ENCODE measurements at regions not wholly inside any gene's neighbourhood (a gene's known extent, or its start where the extent isn't known, plus 50 kb on each side); places are given as distances from the start of the nearest gene placed in this dataset.
A peak's percentile ranks its signal among the peaks of the same experiment; 100 is the strongest.

DNA sequence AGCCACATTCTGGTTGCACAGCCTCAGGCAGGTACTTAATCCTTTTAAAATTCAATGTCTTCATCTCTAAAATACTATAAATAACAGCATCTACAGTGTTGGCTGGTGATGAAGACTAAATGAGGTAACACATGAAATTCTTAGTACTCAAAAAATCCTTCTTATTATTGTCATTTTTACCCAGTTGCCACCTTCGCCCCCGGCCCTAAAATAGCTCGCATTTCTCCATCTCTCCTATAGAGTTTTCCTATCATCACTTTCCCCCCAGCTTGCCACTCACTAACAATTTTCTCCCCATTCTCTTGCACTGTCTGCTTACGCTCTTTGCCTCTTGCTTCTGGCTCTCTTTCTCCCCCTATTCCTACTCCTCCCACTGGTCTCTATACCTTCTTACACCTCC lies 59.9 kb upstream of the MARCHF10 start:
- no peak for TF ChIP-seq SPI1 (IDR thresholded peaks at IDR 0.05; ENCODE audit: borderline replicate concordance, low read depth)
- TF ChIP-seq, protein P1, sequence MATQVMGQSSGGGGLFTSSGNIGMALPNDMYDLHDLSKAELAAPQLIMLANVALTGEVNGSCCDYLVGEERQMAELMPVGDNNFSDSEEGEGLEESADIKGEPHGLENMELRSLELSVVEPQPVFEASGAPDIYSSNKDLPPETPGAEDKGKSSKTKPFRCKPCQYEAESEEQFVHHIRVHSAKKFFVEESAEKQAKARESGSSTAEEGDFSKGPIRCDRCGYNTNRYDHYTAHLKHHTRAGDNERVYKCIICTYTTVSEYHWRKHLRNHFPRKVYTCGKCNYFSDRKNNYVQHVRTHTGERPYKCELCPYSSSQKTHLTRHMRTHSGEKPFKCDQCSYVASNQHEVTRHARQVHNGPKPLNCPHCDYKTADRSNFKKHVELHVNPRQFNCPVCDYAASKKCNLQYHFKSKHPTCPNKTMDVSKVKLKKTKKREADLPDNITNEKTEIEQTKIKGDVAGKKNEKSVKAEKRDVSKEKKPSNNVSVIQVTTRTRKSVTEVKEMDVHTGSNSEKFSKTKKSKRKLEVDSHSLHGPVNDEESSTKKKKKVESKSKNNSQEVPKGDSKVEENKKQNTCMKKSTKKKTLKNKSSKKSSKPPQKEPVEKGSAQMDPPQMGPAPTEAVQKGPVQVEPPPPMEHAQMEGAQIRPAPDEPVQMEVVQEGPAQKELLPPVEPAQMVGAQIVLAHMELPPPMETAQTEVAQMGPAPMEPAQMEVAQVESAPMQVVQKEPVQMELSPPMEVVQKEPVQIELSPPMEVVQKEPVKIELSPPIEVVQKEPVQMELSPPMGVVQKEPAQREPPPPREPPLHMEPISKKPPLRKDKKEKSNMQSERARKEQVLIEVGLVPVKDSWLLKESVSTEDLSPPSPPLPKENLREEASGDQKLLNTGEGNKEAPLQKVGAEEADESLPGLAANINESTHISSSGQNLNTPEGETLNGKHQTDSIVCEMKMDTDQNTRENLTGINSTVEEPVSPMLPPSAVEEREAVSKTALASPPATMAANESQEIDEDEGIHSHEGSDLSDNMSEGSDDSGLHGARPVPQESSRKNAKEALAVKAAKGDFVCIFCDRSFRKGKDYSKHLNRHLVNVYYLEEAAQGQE (IDR thresholded peaks at IDR 0.05; ENCODE audit: insufficient replicate concordance, low read depth) = no peak
- TF ChIP-seq, protein P2, sequence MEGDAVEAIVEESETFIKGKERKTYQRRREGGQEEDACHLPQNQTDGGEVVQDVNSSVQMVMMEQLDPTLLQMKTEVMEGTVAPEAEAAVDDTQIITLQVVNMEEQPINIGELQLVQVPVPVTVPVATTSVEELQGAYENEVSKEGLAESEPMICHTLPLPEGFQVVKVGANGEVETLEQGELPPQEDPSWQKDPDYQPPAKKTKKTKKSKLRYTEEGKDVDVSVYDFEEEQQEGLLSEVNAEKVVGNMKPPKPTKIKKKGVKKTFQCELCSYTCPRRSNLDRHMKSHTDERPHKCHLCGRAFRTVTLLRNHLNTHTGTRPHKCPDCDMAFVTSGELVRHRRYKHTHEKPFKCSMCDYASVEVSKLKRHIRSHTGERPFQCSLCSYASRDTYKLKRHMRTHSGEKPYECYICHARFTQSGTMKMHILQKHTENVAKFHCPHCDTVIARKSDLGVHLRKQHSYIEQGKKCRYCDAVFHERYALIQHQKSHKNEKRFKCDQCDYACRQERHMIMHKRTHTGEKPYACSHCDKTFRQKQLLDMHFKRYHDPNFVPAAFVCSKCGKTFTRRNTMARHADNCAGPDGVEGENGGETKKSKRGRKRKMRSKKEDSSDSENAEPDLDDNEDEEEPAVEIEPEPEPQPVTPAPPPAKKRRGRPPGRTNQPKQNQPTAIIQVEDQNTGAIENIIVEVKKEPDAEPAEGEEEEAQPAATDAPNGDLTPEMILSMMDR (IDR thresholded peaks at IDR 0.05; ENCODE audit: insufficient read depth, low read length) = no peak
- no peak for TF ChIP-seq GABPA (IDR thresholded peaks at IDR 0.05; ENCODE audit: low read depth)
- TF ChIP-seq POLR2AphosphoS5 (IDR thresholded peaks at IDR 0.05; ENCODE audit: low read depth) = no peak
- H3K27ac ChIP-seq (replicated peaks) = no peak overlapping the region
- DNase-seq (ENCODE audit: low read depth in 1 of 2, low spot score in 1 of 2) = no peak
- no peaks in the 10 kb centered on the region for H3K27me3 ChIP-seq (ENCODE audit: insufficient read depth, poor library complexity, severe bottlenecking)
- no peak overlapping the region for H3K4me3 ChIP-seq (replicated peaks; ENCODE audit: insufficient read depth, low read length)

DNA sequence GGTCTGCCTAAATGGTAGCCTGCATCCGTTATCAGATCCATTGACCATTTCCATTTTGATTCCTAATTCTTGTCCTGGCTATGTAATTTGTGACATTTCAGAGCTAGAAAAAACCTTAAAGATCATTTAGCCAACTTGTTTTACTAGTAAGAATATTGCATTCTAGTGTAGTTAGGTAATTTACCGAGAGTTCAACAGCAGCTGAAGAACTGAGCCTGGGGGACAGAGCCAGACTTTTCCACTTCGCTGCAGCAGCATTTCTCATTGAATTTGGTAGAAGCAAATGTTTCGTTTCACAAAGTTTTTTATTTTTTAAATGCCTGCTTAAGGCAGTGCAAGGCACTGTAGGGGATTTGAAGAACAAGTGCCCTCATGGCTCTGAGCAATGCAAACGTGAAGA lies 59.2 kb upstream of the MARCHF10 start:
- DNase-seq (ENCODE audit: low read depth in 1 of 2, low spot score in 1 of 2) = no peak
- no peak overlapping the region for H3K27ac ChIP-seq (replicated peaks)
- TF ChIP-seq, protein P2 (IDR thresholded peaks at IDR 0.05; ENCODE audit: insufficient read depth, low read length) = no peak
- TF ChIP-seq SPI1 (IDR thresholded peaks at IDR 0.05; ENCODE audit: borderline replicate concordance, low read depth) = no peak
- no peak for TF ChIP-seq POLR2AphosphoS5 (IDR thresholded peaks at IDR 0.05; ENCODE audit: low read depth)
- TF ChIP-seq, protein P1 (IDR thresholded peaks at IDR 0.05; ENCODE audit: insufficient replicate concordance, low read depth) = no peak
- no peak for TF ChIP-seq GABPA (IDR thresholded peaks at IDR 0.05; ENCODE audit: low read depth)
- H3K27me3 ChIP-seq (ENCODE audit: insufficient read depth, poor library complexity, severe bottlenecking) = no peaks in the 10 kb centered on the region
- no peak overlapping the region for H3K4me3 ChIP-seq (replicated peaks; ENCODE audit: insufficient read depth, low read length)

DNA sequence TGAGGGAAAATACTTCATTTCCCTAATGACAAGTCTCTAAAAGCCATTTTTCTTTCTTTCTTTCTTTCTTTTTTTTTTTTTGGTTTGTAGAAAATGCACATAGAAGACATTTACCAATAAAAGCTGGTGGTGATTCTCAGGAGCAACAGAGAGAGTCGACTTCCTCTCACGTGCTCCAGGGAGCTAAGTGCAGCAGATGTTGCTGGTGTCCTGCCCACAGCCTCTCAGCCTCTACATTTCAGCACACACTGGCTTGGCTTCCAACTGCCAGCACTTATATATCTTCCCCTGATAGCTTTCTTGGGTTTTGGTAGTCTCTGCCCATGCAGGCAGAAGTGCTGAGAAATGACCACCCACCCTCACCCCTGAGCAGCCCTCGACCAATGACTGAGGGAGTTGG lies 58.4 kb upstream of the MARCHF10 start:
- Histone ChIP-seq H3K27me3 (ENCODE audit: insufficient read depth, poor library complexity, severe bottlenecking) (no peaks in the 10 kb centered on the region), H3K4me3 (replicated peaks; ENCODE audit: insufficient read depth, low read length) (no peak overlapping the region), H3K27ac (replicated peaks) (no peak overlapping the region)
- TF ChIP-seq SPI1 (IDR thresholded peaks at IDR 0.05; ENCODE audit: borderline replicate concordance, low read depth) (peak; percentile 17; the same call in 1 of the 2 replicates), GABPA (IDR thresholded peaks at IDR 0.05; ENCODE audit: low read depth) (no peak)
- DNase-seq (ENCODE audit: low read depth in 1 of 2, low spot score in 1 of 2) = peak in 1 of 2 experiments; percentile 45

DNA sequence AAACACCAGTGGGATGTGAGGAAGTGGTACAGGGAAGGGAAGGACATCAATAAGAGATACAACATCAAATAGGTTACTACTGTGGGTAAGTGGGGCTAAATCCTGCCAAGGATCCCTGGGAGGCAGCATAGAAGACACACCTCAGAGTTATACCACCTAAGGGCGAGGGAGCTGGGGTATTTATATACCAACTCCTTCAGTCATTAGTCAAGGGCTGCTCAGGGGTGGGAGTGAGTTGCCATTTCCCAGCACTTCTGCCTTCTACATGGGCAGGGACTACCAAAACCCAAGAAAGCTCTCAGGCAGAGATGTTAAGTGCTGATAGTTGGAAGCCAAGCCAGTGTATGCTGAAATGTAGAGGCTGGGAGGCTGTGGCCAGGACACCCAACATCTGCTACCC lies 57.5 kb upstream of the MARCHF10 start:
- DNase-seq (ENCODE audit: low read depth in 1 of 2, low spot score in 1 of 2) = no peak
- TF ChIP-seq, protein P2 (IDR thresholded peaks at IDR 0.05; ENCODE audit: insufficient read depth, low read length) = no peak
- TF ChIP-seq, protein P1 (IDR thresholded peaks at IDR 0.05; ENCODE audit: insufficient replicate concordance, low read depth) = no peak
- TF ChIP-seq GABPA (IDR thresholded peaks at IDR 0.05; ENCODE audit: low read depth) (no peak), POLR2AphosphoS5 (IDR thresholded peaks at IDR 0.05; ENCODE audit: low read depth) (no peak), SPI1 (IDR thresholded peaks at IDR 0.05; ENCODE audit: borderline replicate concordance, low read depth) (no peak)
- Histone ChIP-seq H3K4me3 (replicated peaks; ENCODE audit: insufficient read depth, low read length) (no peak overlapping the region), H3K27me3 (ENCODE audit: insufficient read depth, poor library complexity, severe bottlenecking) (no peaks in the 10 kb centered on the region), H3K27ac (replicated peaks) (no peak overlapping the region)

Data from HL-60 (cell line).